GM12874 (cell line): ENCODE measurements at regions not wholly inside any gene's neighbourhood (a gene's known extent, or its start where the extent isn't known, plus 50 kb on each side); places are given as distances from the start of the nearest gene placed in this dataset.

Experiments
- TF ChIP-seq, protein P1 (sequence below): IDR thresholded peaks from 2 replicates; pipeline ENCODE4 v1.5.1; 2011; ENCODE audit warnings: low read depth, mild to moderate bottlenecking, control low read depth, low read length, moderate library complexity; ENCODE audit not compliant: insufficient read depth

DNA sequence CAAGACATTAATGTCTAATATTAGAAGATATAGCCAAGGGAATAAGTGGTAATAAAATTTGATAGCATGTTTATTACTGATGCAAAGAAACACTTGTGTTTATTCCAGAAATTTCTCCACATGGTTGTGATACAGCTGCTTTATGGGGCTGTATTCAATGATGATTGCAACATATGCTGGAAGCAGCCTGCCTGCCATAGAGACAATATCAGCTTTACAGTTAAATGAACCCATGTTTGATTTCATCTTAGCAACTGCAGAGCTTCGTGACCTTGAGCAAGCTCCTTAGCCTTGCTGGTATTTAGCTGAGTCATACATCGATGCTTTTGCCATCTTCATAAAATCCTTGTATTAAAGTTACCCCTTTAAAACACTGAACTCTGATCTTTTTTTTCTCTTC lies 168.1 kb upstream of the STAC start:
- TF ChIP-seq, protein P1, sequence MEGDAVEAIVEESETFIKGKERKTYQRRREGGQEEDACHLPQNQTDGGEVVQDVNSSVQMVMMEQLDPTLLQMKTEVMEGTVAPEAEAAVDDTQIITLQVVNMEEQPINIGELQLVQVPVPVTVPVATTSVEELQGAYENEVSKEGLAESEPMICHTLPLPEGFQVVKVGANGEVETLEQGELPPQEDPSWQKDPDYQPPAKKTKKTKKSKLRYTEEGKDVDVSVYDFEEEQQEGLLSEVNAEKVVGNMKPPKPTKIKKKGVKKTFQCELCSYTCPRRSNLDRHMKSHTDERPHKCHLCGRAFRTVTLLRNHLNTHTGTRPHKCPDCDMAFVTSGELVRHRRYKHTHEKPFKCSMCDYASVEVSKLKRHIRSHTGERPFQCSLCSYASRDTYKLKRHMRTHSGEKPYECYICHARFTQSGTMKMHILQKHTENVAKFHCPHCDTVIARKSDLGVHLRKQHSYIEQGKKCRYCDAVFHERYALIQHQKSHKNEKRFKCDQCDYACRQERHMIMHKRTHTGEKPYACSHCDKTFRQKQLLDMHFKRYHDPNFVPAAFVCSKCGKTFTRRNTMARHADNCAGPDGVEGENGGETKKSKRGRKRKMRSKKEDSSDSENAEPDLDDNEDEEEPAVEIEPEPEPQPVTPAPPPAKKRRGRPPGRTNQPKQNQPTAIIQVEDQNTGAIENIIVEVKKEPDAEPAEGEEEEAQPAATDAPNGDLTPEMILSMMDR = no peak

GRCh38 chr3:36214460-36214859 lies 165.8 kb upstream of the STAC start:
- TF ChIP-seq, protein P1 = no peak

DNA sequence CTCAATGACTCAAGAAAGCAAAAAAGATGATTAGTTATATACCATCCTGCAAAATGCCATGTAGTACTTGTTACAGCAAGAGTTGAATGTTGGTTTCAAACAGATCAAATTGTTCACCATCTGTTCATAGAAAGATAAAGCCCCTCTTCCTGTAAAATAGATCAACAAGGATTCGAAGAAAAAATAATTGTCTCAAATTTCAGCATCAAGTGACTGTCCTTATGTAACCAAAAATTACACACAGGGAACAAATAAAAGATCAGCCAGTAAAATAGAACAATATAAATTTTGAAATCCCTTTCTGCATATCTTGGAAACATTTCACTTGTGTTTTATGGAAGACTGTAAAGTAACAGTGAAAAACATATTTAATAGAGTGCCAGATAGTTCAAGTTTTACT lies 165.1 kb upstream of the STAC start:
- TF ChIP-seq, protein P1 = no peak

- TF ChIP-seq, protein P1 = no peak
Measured at GRCh38 chr3:36219398-36219797, 160.9 kb upstream of the STAC start.

- TF ChIP-seq, protein P1 = no peak
Measured at GRCh38 chr3:36220173-36220572, 160.1 kb upstream of the STAC start.

DNA sequence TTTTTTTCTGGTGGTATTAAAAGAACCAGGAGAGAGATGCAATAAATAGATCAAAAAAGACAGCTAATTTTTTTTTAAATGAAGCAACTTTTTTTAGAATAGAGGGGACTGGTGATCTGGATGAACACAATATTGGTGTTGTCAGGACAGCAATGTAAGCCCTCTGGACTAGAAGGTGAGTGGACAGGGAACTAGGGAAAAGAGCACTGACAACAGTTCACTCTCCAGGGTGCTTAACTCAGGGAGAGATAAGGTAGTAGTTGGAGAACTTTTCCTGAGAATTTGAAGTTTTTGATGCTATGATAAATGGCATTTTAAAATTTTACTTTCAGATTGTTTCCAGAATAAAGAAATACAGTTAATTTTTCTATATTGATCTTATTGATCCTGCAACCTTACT lies 158.3 kb upstream of the STAC start:
- TF ChIP-seq, protein P1 = no peak

GRCh38 chr3:36227980-36228379 lies 152.3 kb upstream of the STAC start:
- TF ChIP-seq, protein P1 = no peak

- TF ChIP-seq, protein P1 = no peak
Measured at GRCh38 chr3:36229496-36229895, 150.8 kb upstream of the STAC start.
